ENCODE measurements at regions not wholly inside any gene's neighbourhood (a gene's known extent, or its start where the extent isn't known, plus 50 kb on each side); places are given as distances from the start of the nearest gene placed in this dataset.

- Mint-ChIP-seq H3K9me3 (no peaks in the 10 kb centered on the region), H3K4me3 (no peak overlapping the region), H3K36me3 (no peaks in the 10 kb centered on the region), H3K27me3 (peaks cover 4% of the 10 kb centered on the region), H3K4me1 (no peaks in the 10 kb centered on the region), H3K27ac (no peak overlapping the region)
- no peak for ATAC-seq (ENCODE audit: low read depth)
- no peak for DNase-seq (ENCODE audit: low spot score in 2 of 2)
Measured at GRCh38 chr21:35838350-35838749, 222.0 kb downstream of the SETD4 start.

- no peaks in the 10 kb centered on the region for H3K9me3 Mint-ChIP-seq
- H3K36me3 Mint-ChIP-seq: peaks cover 1% of the 10 kb centered on the region
- peaks cover 3% of the 10 kb centered on the region for H3K4me1 Mint-ChIP-seq
- H3K27me3 Mint-ChIP-seq: peaks cover 13% of the 10 kb centered on the region
- H3K27ac Mint-ChIP-seq: no peak overlapping the region
- no peak for DNase-seq (ENCODE audit: low spot score in 2 of 2)
- no peak for ATAC-seq (ENCODE audit: low read depth)
- H3K4me3 Mint-ChIP-seq: no peak overlapping the region
Measured at GRCh38 chr21:35833991-35834390, 226.3 kb downstream of the SETD4 start.

GRCh38 chr21:35833388-35833787 lies 226.9 kb downstream of the SETD4 start:
- H3K4me1 Mint-ChIP-seq: peaks cover 6% of the 10 kb centered on the region
- DNase-seq (ENCODE audit: low spot score in 2 of 2): no peak
- peaks cover 18% of the 10 kb centered on the region for H3K27me3 Mint-ChIP-seq
- no peak overlapping the region for H3K27ac Mint-ChIP-seq
- no peak overlapping the region for H3K4me3 Mint-ChIP-seq
- no peak for ATAC-seq (ENCODE audit: low read depth)
- no peaks in the 10 kb centered on the region for H3K9me3 Mint-ChIP-seq
- peaks cover 1% of the 10 kb centered on the region for H3K36me3 Mint-ChIP-seq

- Mint-ChIP-seq H3K9me3 (no peaks in the 10 kb centered on the region), H3K4me3 (no peak overlapping the region), H3K27me3 (peaks cover 19% of the 10 kb centered on the region), H3K27ac (no peak overlapping the region), H3K4me1 (peaks cover 6% of the 10 kb centered on the region), H3K36me3 (peaks cover 1% of the 10 kb centered on the region)
- DNase-seq (ENCODE audit: low spot score in 2 of 2): no peak
- ATAC-seq (ENCODE audit: low read depth): no peak
Measured at GRCh38 chr21:35831230-35831629, 229.1 kb downstream of the SETD4 start.

GRCh38 chr21:35829067-35829466 lies 231.3 kb downstream of the SETD4 start:
- H3K4me3 Mint-ChIP-seq: no peak overlapping the region
- no peak for ATAC-seq (ENCODE audit: low read depth)

GRCh38 chr21:35828161-35828560 lies 232.2 kb downstream of the SETD4 start:
- ATAC-seq (ENCODE audit: low read depth) (no peak), DNase-seq (ENCODE audit: low spot score in 2 of 2) (no peak)
- Mint-ChIP-seq H3K27me3 (peaks cover 34% of the 10 kb centered on the region), H3K4me3 (no peak overlapping the region), H3K27ac (no peak overlapping the region), H3K4me1 (peaks cover 6% of the 10 kb centered on the region), H3K36me3 (peaks cover 1% of the 10 kb centered on the region), H3K9me3 (no peaks in the 10 kb centered on the region)

More at GRCh38 chr21:35829067-35829466, 231.3 kb downstream of the SETD4 start:
- Mint-ChIP-seq H3K27ac (no peak overlapping the region), H3K4me1 (peaks cover 6% of the 10 kb centered on the region), H3K9me3 (no peaks in the 10 kb centered on the region), H3K36me3 (peaks cover 1% of the 10 kb centered on the region), H3K27me3 (peaks cover 27% of the 10 kb centered on the region)
- DNase-seq (ENCODE audit: low spot score in 2 of 2): no peak

GRCh38 chr21:35827004-35827403 lies 233.3 kb downstream of the SETD4 start:
- Mint-ChIP-seq H3K27me3 (peaks cover 35% of the 10 kb centered on the region), H3K9me3 (no peaks in the 10 kb centered on the region), H3K4me1 (peaks cover 6% of the 10 kb centered on the region), H3K27ac (no peak overlapping the region), H3K36me3 (peaks cover 1% of the 10 kb centered on the region), H3K4me3 (no peak overlapping the region)
- no peak for ATAC-seq (ENCODE audit: low read depth)
- no peak for DNase-seq (ENCODE audit: low spot score in 2 of 2)

- Mint-ChIP-seq H3K27me3 (peaks cover 33% of the 10 kb centered on the region), H3K9me3 (no peaks in the 10 kb centered on the region), H3K4me3 (no peak overlapping the region), H3K36me3 (peaks cover under 1% of the 10 kb centered on the region), H3K4me1 (peaks cover 6% of the 10 kb centered on the region), H3K27ac (no peak overlapping the region)
- DNase-seq (ENCODE audit: low spot score in 2 of 2) (no peak), ATAC-seq (ENCODE audit: low read depth) (no peak)
Measured at GRCh38 chr21:35825370-35826353, 234.7 kb downstream of the SETD4 start.

- H3K4me3 Mint-ChIP-seq: no peak overlapping the region
- no peaks in the 10 kb centered on the region for H3K9me3 Mint-ChIP-seq
- H3K27ac Mint-ChIP-seq: no peak overlapping the region
- peaks cover 29% of the 10 kb centered on the region for H3K27me3 Mint-ChIP-seq
- no peak for ATAC-seq (ENCODE audit: low read depth)
- peaks cover 4% of the 10 kb centered on the region for H3K4me1 Mint-ChIP-seq
- DNase-seq (ENCODE audit: low spot score in 2 of 2): no peak
- no peaks in the 10 kb centered on the region for H3K36me3 Mint-ChIP-seq
Measured at GRCh38 chr21:35824136-35824535, 236.2 kb downstream of the SETD4 start.

- ATAC-seq (ENCODE audit: low read depth) (no peak), DNase-seq (ENCODE audit: low spot score in 2 of 2) (no peak)
- no peaks in the 10 kb centered on the region for H3K9me3 Mint-ChIP-seq
- H3K36me3 Mint-ChIP-seq: no peaks in the 10 kb centered on the region
- no peak overlapping the region for H3K4me3 Mint-ChIP-seq
- H3K27ac Mint-ChIP-seq: no peak overlapping the region
- H3K27me3 Mint-ChIP-seq: peaks cover 15% of the 10 kb centered on the region
- no peaks in the 10 kb centered on the region for H3K4me1 Mint-ChIP-seq
Measured at GRCh38 chr21:35819134-35819533, 241.2 kb downstream of the SETD4 start.

GRCh38 chr21:35818597-35818996 lies 241.7 kb downstream of the SETD4 start:
- H3K4me3 Mint-ChIP-seq: no peak overlapping the region
- DNase-seq (ENCODE audit: low spot score in 2 of 2): no peak

GRCh38 chr21:35814858-35815619 lies 245.3 kb downstream of the SETD4 start:
- no peak for DNase-seq (ENCODE audit: low spot score in 2 of 2)
- H3K27me3 Mint-ChIP-seq: peaks cover 2% of the 10 kb centered on the region
- H3K4me1 Mint-ChIP-seq: no peaks in the 10 kb centered on the region
- no peak for ATAC-seq (ENCODE audit: low read depth)
- no peak overlapping the region for H3K4me3 Mint-ChIP-seq
- H3K36me3 Mint-ChIP-seq: no peaks in the 10 kb centered on the region
- no peak overlapping the region for H3K27ac Mint-ChIP-seq
- no peaks in the 10 kb centered on the region for H3K9me3 Mint-ChIP-seq

More at GRCh38 chr21:35818597-35818996, 241.7 kb downstream of the SETD4 start:
- Mint-ChIP-seq H3K4me1 (no peaks in the 10 kb centered on the region), H3K27ac (no peak overlapping the region), H3K27me3 (peaks cover 10% of the 10 kb centered on the region), H3K9me3 (no peaks in the 10 kb centered on the region), H3K36me3 (no peaks in the 10 kb centered on the region)
- ATAC-seq (ENCODE audit: low read depth): no peak

GRCh38 chr21:35812679-35813078 lies 247.6 kb downstream of the SETD4 start:
- DNase-seq (ENCODE audit: low spot score in 2 of 2) (no peak), ATAC-seq (ENCODE audit: low read depth) (no peak)
- Mint-ChIP-seq H3K4me3 (no peak overlapping the region), H3K27ac (no peak overlapping the region), H3K9me3 (no peaks in the 10 kb centered on the region), H3K27me3 (peaks cover 5% of the 10 kb centered on the region), H3K36me3 (no peaks in the 10 kb centered on the region), H3K4me1 (no peaks in the 10 kb centered on the region)

GRCh38 chr21:35811191-35811806 lies 249.0 kb downstream of the SETD4 start:
- H3K4me3 Mint-ChIP-seq: no peak overlapping the region
- peaks cover 5% of the 10 kb centered on the region for H3K27me3 Mint-ChIP-seq
- no peaks in the 10 kb centered on the region for H3K9me3 Mint-ChIP-seq
- no peak overlapping the region for H3K27ac Mint-ChIP-seq
- H3K36me3 Mint-ChIP-seq: no peaks in the 10 kb centered on the region
- DNase-seq (ENCODE audit: low spot score in 2 of 2): no peak
- H3K4me1 Mint-ChIP-seq: no peaks in the 10 kb centered on the region
- ATAC-seq (ENCODE audit: low read depth): no peak

All from memory B cell (primary cell).